ENCODE measurements at regions not wholly inside any gene's neighbourhood (a gene's known extent, or its start where the extent isn't known, plus 50 kb on each side); places are given as distances from the start of the nearest gene placed in this dataset.

DNA sequence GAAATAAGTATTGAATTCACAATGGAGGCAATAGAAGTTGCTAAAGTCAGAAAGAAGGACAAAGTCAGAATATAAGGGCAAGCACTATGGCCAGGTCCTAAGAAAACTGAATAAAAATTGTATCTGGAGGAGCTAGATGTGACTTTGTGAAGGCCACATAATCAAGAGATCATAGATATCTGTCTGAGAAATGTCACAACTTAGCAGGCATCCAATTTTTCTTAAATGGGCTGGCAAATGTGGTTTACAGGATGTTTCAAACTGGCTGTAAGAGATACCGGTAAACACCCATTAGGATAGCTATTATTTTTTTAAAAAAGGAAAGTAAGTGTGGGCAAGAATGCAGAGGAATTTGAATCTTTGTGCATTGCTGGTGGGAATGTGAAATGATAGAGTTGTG lies 303.1 kb upstream of the CHORDC1 start:
- TF ChIP-seq, protein P1, sequence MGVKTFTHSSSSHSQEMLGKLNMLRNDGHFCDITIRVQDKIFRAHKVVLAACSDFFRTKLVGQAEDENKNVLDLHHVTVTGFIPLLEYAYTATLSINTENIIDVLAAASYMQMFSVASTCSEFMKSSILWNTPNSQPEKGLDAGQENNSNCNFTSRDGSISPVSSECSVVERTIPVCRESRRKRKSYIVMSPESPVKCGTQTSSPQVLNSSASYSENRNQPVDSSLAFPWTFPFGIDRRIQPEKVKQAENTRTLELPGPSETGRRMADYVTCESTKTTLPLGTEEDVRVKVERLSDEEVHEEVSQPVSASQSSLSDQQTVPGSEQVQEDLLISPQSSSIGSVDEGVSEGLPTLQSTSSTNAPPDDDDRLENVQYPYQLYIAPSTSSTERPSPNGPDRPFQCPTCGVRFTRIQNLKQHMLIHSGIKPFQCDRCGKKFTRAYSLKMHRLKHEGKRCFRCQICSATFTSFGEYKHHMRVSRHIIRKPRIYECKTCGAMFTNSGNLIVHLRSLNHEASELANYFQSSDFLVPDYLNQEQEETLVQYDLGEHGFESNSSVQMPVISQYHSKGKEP (tag by site-specific recombination; IDR thresholded peaks at IDR 0.05), result no peak
- no peak for TF ChIP-seq ZNF660 (tag by site-specific recombination; IDR thresholded peaks at IDR 0.05)
- TF ChIP-seq, protein P2, sequence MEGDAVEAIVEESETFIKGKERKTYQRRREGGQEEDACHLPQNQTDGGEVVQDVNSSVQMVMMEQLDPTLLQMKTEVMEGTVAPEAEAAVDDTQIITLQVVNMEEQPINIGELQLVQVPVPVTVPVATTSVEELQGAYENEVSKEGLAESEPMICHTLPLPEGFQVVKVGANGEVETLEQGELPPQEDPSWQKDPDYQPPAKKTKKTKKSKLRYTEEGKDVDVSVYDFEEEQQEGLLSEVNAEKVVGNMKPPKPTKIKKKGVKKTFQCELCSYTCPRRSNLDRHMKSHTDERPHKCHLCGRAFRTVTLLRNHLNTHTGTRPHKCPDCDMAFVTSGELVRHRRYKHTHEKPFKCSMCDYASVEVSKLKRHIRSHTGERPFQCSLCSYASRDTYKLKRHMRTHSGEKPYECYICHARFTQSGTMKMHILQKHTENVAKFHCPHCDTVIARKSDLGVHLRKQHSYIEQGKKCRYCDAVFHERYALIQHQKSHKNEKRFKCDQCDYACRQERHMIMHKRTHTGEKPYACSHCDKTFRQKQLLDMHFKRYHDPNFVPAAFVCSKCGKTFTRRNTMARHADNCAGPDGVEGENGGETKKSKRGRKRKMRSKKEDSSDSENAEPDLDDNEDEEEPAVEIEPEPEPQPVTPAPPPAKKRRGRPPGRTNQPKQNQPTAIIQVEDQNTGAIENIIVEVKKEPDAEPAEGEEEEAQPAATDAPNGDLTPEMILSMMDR (tag by site-specific recombination; IDR thresholded peaks at IDR 0.05), result no peak
- TF ChIP-seq, protein P3, sequence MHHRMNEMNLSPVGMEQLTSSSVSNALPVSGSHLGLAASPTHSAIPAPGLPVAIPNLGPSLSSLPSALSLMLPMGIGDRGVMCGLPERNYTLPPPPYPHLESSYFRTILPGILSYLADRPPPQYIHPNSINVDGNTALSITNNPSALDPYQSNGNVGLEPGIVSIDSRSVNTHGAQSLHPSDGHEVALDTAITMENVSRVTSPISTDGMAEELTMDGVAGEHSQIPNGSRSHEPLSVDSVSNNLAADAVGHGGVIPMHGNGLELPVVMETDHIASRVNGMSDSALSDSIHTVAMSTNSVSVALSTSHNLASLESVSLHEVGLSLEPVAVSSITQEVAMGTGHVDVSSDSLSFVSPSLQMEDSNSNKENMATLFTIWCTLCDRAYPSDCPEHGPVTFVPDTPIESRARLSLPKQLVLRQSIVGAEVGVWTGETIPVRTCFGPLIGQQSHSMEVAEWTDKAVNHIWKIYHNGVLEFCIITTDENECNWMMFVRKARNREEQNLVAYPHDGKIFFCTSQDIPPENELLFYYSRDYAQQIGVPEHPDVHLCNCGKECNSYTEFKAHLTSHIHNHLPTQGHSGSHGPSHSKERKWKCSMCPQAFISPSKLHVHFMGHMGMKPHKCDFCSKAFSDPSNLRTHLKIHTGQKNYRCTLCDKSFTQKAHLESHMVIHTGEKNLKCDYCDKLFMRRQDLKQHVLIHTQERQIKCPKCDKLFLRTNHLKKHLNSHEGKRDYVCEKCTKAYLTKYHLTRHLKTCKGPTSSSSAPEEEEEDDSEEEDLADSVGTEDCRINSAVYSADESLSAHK (tag by site-specific recombination; IDR thresholded peaks at IDR 0.05), result no peak
- no peak for TF ChIP-seq GLI2 (tag by site-specific recombination; IDR thresholded peaks at IDR 0.05; ENCODE audit: borderline replicate concordance, low read depth)
- TF ChIP-seq TCF7L2 (IDR thresholded peaks at IDR 0.05; ENCODE audit: borderline replicate concordance, low read depth, low read length), result no peak
- TF ChIP-seq, protein P4, sequence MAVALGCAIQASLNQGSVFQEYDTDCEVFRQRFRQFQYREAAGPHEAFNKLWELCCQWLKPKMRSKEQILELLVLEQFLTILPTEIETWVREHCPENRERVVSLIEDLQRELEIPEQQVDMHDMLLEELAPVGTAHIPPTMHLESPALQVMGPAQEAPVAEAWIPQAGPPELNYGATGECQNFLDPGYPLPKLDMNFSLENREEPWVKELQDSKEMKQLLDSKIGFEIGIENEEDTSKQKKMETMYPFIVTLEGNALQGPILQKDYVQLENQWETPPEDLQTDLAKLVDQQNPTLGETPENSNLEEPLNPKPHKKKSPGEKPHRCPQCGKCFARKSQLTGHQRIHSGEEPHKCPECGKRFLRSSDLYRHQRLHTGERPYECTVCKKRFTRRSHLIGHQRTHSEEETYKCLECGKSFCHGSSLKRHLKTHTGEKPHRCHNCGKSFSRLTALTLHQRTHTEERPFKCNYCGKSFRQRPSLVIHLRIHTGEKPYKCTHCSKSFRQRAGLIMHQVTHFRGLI (tag by site-specific recombination; IDR thresholded peaks at IDR 0.05), result no peak
- TF ChIP-seq ZNF132 (tag by site-specific recombination; IDR thresholded peaks at IDR 0.05; ENCODE audit: borderline replicate concordance), result no peak
- TF ChIP-seq, protein P5, sequence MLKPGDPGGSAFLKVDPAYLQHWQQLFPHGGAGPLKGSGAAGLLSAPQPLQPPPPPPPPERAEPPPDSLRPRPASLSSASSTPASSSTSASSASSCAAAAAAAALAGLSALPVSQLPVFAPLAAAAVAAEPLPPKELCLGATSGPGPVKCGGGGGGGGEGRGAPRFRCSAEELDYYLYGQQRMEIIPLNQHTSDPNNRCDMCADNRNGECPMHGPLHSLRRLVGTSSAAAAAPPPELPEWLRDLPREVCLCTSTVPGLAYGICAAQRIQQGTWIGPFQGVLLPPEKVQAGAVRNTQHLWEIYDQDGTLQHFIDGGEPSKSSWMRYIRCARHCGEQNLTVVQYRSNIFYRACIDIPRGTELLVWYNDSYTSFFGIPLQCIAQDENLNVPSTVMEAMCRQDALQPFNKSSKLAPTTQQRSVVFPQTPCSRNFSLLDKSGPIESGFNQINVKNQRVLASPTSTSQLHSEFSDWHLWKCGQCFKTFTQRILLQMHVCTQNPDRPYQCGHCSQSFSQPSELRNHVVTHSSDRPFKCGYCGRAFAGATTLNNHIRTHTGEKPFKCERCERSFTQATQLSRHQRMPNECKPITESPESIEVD (tag by site-specific recombination; IDR thresholded peaks at IDR 0.05), result no peak
- TF ChIP-seq ZBTB21 (tag by site-specific recombination; IDR thresholded peaks at IDR 0.05), result no peak
